ENCODE measurements at regions not wholly inside any gene's neighbourhood (a gene's known extent, or its start where the extent isn't known, plus 50 kb on each side); places are given as distances from the start of the nearest gene placed in this dataset.

GRCh38 chr9:10704720-10705119 is 91.9 kb upstream of the PTPRD start:
- BruUV-seq (replicated peaks): no TSS peak
- POLR2A ChIA-PET (ENCODE audit: unreplicated experiment): no interaction called here
- Histone ChIP-seq H3K9me3 (ENCODE audit: insufficient read depth, low read depth) (no peaks in the 10 kb centered on the region), H3K27me3 (ENCODE audit: insufficient read depth, low read depth) (no peaks in the 10 kb centered on the region), H2AFZ (no peak overlapping the region), H3K4me3 (no peak overlapping the region), H3K4me2 (no peak overlapping the region), H3K27ac (no peak overlapping the region), H3K36me3 (ENCODE audit: low read depth) (no peaks in the 10 kb centered on the region), H3K9me2 (ENCODE audit: insufficient read depth) (no peaks in the 10 kb centered on the region), H3F3A (ENCODE audit: insufficient read depth, low read depth) (no peaks in the 10 kb centered on the region), H3K4me1 (replicated peaks; ENCODE audit: insufficient read depth) (no peaks in the 10 kb centered on the region), H3K79me2 (ENCODE audit: low read depth) (no peaks in the 10 kb centered on the region), H4K20me1 (ENCODE audit: insufficient read depth) (no peaks in the 10 kb centered on the region)
- CTCF ChIA-PET: no interaction called here
- DNase-seq: no peak
- intact Hi-C loops (cut with micrococcal nuclease; ENCODE audit: unreplicated experiment): no loop called here
- TF ChIP-seq, protein P1, sequence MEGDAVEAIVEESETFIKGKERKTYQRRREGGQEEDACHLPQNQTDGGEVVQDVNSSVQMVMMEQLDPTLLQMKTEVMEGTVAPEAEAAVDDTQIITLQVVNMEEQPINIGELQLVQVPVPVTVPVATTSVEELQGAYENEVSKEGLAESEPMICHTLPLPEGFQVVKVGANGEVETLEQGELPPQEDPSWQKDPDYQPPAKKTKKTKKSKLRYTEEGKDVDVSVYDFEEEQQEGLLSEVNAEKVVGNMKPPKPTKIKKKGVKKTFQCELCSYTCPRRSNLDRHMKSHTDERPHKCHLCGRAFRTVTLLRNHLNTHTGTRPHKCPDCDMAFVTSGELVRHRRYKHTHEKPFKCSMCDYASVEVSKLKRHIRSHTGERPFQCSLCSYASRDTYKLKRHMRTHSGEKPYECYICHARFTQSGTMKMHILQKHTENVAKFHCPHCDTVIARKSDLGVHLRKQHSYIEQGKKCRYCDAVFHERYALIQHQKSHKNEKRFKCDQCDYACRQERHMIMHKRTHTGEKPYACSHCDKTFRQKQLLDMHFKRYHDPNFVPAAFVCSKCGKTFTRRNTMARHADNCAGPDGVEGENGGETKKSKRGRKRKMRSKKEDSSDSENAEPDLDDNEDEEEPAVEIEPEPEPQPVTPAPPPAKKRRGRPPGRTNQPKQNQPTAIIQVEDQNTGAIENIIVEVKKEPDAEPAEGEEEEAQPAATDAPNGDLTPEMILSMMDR (conservative IDR thresholded peaks at IDR 0.05): no peak
- no peak for TF ChIP-seq EZH2 (IDR thresholded peaks at IDR 0.05; ENCODE audit: low read depth)

DNA sequence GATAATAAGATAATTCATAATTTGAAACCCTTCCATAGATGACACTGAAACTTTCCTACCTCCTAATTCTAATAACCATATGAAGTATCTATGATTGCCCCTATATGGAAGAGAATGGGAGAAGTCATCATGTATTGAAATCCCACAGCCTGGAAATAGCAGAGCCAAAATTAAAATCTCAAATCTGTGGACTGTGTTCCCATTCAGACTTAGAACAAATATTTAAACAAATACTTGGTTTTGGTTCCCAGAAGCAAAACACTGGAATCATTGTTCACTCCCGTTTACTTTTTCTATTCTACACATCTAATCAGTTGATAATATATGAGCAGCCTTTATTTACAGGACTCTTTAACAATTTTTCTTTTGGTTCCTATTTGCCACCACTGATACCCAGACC is 92.6 kb upstream of the PTPRD start:
- intact Hi-C loops (cut with micrococcal nuclease; ENCODE audit: unreplicated experiment): no loop called here
- Histone ChIP-seq H3K9me2 (ENCODE audit: insufficient read depth) (no peaks in the 10 kb centered on the region), H2AFZ (no peak overlapping the region), H3K36me3 (ENCODE audit: low read depth) (no peaks in the 10 kb centered on the region), H3F3A (ENCODE audit: insufficient read depth, low read depth) (no peaks in the 10 kb centered on the region), H3K27me3 (ENCODE audit: insufficient read depth, low read depth) (no peaks in the 10 kb centered on the region), H3K27ac (no peak overlapping the region), H3K4me1 (replicated peaks; ENCODE audit: insufficient read depth) (no peaks in the 10 kb centered on the region), H3K9me3 (ENCODE audit: insufficient read depth, low read depth) (no peaks in the 10 kb centered on the region), H3K4me3 (no peak overlapping the region), H4K20me1 (ENCODE audit: insufficient read depth) (no peaks in the 10 kb centered on the region), H3K79me2 (ENCODE audit: low read depth) (no peaks in the 10 kb centered on the region), H3K4me2 (no peak overlapping the region)
- BruUV-seq (replicated peaks): no TSS peak
- CTCF ChIA-PET: no interaction called here
- no peak for DNase-seq
- POLR2A ChIA-PET (ENCODE audit: unreplicated experiment): no interaction called here
- no peak for TF ChIP-seq EZH2 (IDR thresholded peaks at IDR 0.05; ENCODE audit: low read depth)
- TF ChIP-seq, protein P1 (conservative IDR thresholded peaks at IDR 0.05): no peak

DNA sequence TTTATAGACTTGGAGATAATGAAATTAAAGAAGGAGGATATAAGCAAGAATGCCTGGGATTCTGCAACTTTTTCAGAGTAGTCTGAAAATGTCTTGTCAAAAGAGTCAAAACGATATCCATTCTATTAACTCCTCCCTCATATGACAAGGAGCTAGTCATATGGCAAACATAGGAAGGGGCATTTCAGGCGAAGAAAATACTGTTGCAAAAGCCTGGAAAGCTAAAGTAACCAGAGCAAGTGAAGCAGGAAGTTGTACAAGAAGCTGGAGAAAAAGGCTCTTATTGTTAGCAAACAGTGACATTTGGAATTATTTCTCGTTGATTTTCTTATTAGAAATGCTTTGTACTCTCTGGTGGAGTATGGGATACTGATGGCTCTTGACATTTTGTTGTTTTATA is 94.0 kb upstream of the PTPRD start:
- Histone ChIP-seq H4K20me1 (ENCODE audit: insufficient read depth) (no peaks in the 10 kb centered on the region), H3K4me1 (replicated peaks; ENCODE audit: insufficient read depth) (no peaks in the 10 kb centered on the region), H3K36me3 (ENCODE audit: low read depth) (no peaks in the 10 kb centered on the region), H2AFZ (no peak overlapping the region), H3F3A (ENCODE audit: insufficient read depth, low read depth) (no peaks in the 10 kb centered on the region), H3K4me3 (no peak overlapping the region), H3K79me2 (ENCODE audit: low read depth) (no peaks in the 10 kb centered on the region), H3K4me2 (no peak overlapping the region), H3K9me3 (ENCODE audit: insufficient read depth, low read depth) (no peaks in the 10 kb centered on the region), H3K27me3 (ENCODE audit: insufficient read depth, low read depth) (no peaks in the 10 kb centered on the region), H3K27ac (no peak overlapping the region), H3K9me2 (ENCODE audit: insufficient read depth) (no peaks in the 10 kb centered on the region)
- POLR2A ChIA-PET (ENCODE audit: unreplicated experiment): no interaction called here
- TF ChIP-seq, protein P1 (conservative IDR thresholded peaks at IDR 0.05): no peak
- no peak for TF ChIP-seq EZH2 (IDR thresholded peaks at IDR 0.05; ENCODE audit: low read depth)
- CTCF ChIA-PET: no interaction called here
- intact Hi-C loops (cut with micrococcal nuclease; ENCODE audit: unreplicated experiment): no loop called here
- DNase-seq: no peak
- BruUV-seq (replicated peaks): no TSS peak

All from PC-9 (cell line).